ENCODE measurements at regions not wholly inside any gene's neighbourhood (a gene's known extent, or its start where the extent isn't known, plus 50 kb on each side); places are given as distances from the start of the nearest gene placed in this dataset.

GRCh38 chr2:239756031-239756789, 268.9 kb downstream of the NDUFA10 start:
- TF ChIP-seq CTCF (IDR thresholded peaks at IDR 0.05) (no peak), ZFX (IDR thresholded peaks at IDR 0.05; ENCODE audit: borderline replicate concordance) (no peak)
- no peak overlapping the region for H3K27ac ChIP-seq

GRCh38 chr2:239753401-239753837, 271.7 kb downstream of the NDUFA10 start:
- no peak overlapping the region for H3K27ac ChIP-seq

GRCh38 chr2:239752951-239753350, 272.2 kb downstream of the NDUFA10 start:
- TF ChIP-seq CTCF (IDR thresholded peaks at IDR 0.05): no peak
- TF ChIP-seq ZFX (IDR thresholded peaks at IDR 0.05; ENCODE audit: borderline replicate concordance): no peak
- no peak overlapping the region for H3K27ac ChIP-seq

More at GRCh38 chr2:239753401-239753837, 271.7 kb downstream of the NDUFA10 start:
- TF ChIP-seq ZFX (IDR thresholded peaks at IDR 0.05; ENCODE audit: borderline replicate concordance) (no peak), CTCF (IDR thresholded peaks at IDR 0.05) (no peak)

GRCh38 chr2:239751679-239752355, 273.3 kb downstream of the NDUFA10 start:
- H3K27ac ChIP-seq: no peak overlapping the region
- TF ChIP-seq CTCF (IDR thresholded peaks at IDR 0.05) (no peak), ZFX (IDR thresholded peaks at IDR 0.05; ENCODE audit: borderline replicate concordance) (no peak)

GRCh38 chr2:239750929-239751678, 274.0 kb downstream of the NDUFA10 start:
- H3K27ac ChIP-seq: no peak overlapping the region
- TF ChIP-seq CTCF (IDR thresholded peaks at IDR 0.05): no peak
- no peak for TF ChIP-seq ZFX (IDR thresholded peaks at IDR 0.05; ENCODE audit: borderline replicate concordance)

GRCh38 chr2:239750045-239750835, 274.9 kb downstream of the NDUFA10 start:
- TF ChIP-seq CTCF (IDR thresholded peaks at IDR 0.05) (no peak), ZFX (IDR thresholded peaks at IDR 0.05; ENCODE audit: borderline replicate concordance) (no peak)
- H3K27ac ChIP-seq: no peak overlapping the region

Measured in 22Rv1 (cell line).